Neural cell (in vitro differentiated cells): ENCODE measurements at regions not wholly inside any gene's neighbourhood (a gene's known extent, or its start where the extent isn't known, plus 50 kb on each side); places are given as distances from the start of the nearest gene placed in this dataset.
A peak's percentile ranks its signal among the peaks of the same experiment; 100 is the strongest.
"Not testable (repeated sequence)": the region's sequence is repeated elsewhere in the genome, so short reads cannot be mapped to it uniquely, and the experiment has no call there.

Experiments used
- H2AFZ ChIP-seq: fragments of 200-600, 300-800 bp; sonication (generic), shearing (Covaris generic); 2 replicates; pipeline ENCODE4 v1.6.0; 2014; ENCODE audit warnings: low read depth, mild to moderate bottlenecking, antibody characterized with exemption, low read length, moderate library complexity
- H3F3A ChIP-seq: fragments of 200-600 bp; shearing (Covaris generic); 2 replicates; pipeline ENCODE4 v1.6.1; 2016; ENCODE audit warnings: mild to moderate bottlenecking, moderate library complexity, mixed read lengths, antibody characterized with exemption, low read length; ENCODE audit not compliant: insufficient read depth, poor library complexity, severe bottlenecking
- H3K27ac ChIP-seq: fragments of 200-600, 300-800 bp; sonication (generic), shearing (Covaris generic); 2 replicates; pipeline ENCODE4 v1.5.1; 2014; ENCODE audit warnings: mild to moderate bottlenecking, low read length, moderate library complexity
- H3K27me3 ChIP-seq: fragments of 300-800, 200-600 bp; sonication (generic), shearing (Covaris generic); 2 replicates; pipeline ENCODE4 v1.6.0; 2014; ENCODE audit warnings: mild to moderate bottlenecking, low read depth, low read length, moderate library complexity; ENCODE audit not compliant: insufficient read depth
- H3K36me3 ChIP-seq: fragments of 300-800, 200-600 bp; sonication (generic), shearing (Covaris generic); 2 replicates; pipeline ENCODE4 v1.5.1; 2014; ENCODE audit warnings: mild to moderate bottlenecking, antibody characterized with exemption, low read length, moderate library complexity; ENCODE audit not compliant: insufficient read depth
- H3K4me2 ChIP-seq: fragments of 300-800, 200-600 bp; sonication (generic), shearing (Covaris generic); 2 replicates; pipeline ENCODE4 v1.6.0; 2014; ENCODE audit warnings: mild to moderate bottlenecking, low read length
- H3K4me3 ChIP-seq: fragments of 300-800, 200-600 bp; sonication (generic), shearing (Covaris generic); 2 replicates; pipeline ENCODE4 v1.5.1; 2014; ENCODE audit warnings: mild to moderate bottlenecking, low read length, moderate library complexity
- H3K79me2 ChIP-seq: fragments of 200-600 bp; shearing (Covaris generic); replicated peaks from 2 replicates; pipeline ENCODE4 v1.6.0; 2014; ENCODE audit warnings: mild to moderate bottlenecking, low read length, moderate library complexity; ENCODE audit not compliant: insufficient read depth
- H3K9ac ChIP-seq: fragments of 300-800, 200-600 bp; sonication (generic), shearing (Covaris generic); 2 replicates; pipeline ENCODE4 v1.6.1; 2016; ENCODE audit warnings: mild to moderate bottlenecking, low read length, mixed read lengths
- H3K9me2 ChIP-seq: fragments of 200-600 bp; shearing (Covaris generic); 2 replicates; pipeline ENCODE4 v1.6.1; 2016; ENCODE audit warnings: mild to moderate bottlenecking, low read length, mixed read lengths; ENCODE audit not compliant: insufficient read depth
- H3K9me3 ChIP-seq: fragments of 200-600, 300-800 bp; sonication (generic), shearing (Covaris generic); 2 replicates; pipeline ENCODE4 v1.6.1; 2016; ENCODE audit warnings: mild to moderate bottlenecking, mixed run types, low read length, moderate library complexity, mixed read lengths
- H4K20me1 ChIP-seq: fragments of 200-600 bp; shearing (Covaris generic); 2 replicates; pipeline ENCODE4 v1.6.1; 2016; ENCODE audit warnings: mild to moderate bottlenecking, mixed run types; ENCODE audit not compliant: insufficient read depth
- EP300 ChIP-seq: fragments of 450-650 bp; conservative IDR thresholded peaks from 2 replicates; pipeline ENCODE4 v1.6.1; 2014; ENCODE audit warnings: antibody characterized with exemption, mild to moderate bottlenecking, moderate library complexity; ENCODE audit not compliant: poor library complexity, severe bottlenecking
- EZH2 ChIP-seq: fragments of 200-600, 300-800 bp; shearing (Covaris generic), sonication (generic); IDR thresholded peaks from 2 replicates; pipeline ENCODE4 v1.6.1; 2014; ENCODE audit warnings: antibody characterized with exemption, low read length, borderline replicate concordance, mild to moderate bottlenecking; ENCODE audit not compliant: insufficient read depth, poor library complexity, severe bottlenecking
- MXI1 ChIP-seq: fragments of 450-650 bp; conservative IDR thresholded peaks from 2 replicates; pipeline ENCODE4 v1.6.1; 2014; ENCODE audit warnings: antibody characterized with exemption, mild to moderate bottlenecking; ENCODE audit not compliant: poor library complexity, severe bottlenecking
- POLR2AphosphoS5 ChIP-seq: IDR thresholded peaks from 2 replicates; pipeline ENCODE4 v1.6.1; 2012
- RAD21 ChIP-seq: fragments of 450-650 bp; conservative IDR thresholded peaks from 2 replicates; pipeline ENCODE4 v1.6.1; 2014; ENCODE audit warnings: antibody characterized with exemption, mild to moderate bottlenecking, moderate library complexity
- REST ChIP-seq: IDR thresholded peaks from 2 replicates; pipeline ENCODE4 v1.6.1; 2012; ENCODE audit warnings: borderline replicate concordance
- SMC3 ChIP-seq: fragments of 450-650 bp; conservative IDR thresholded peaks from 2 replicates; pipeline ENCODE4 v1.6.1; 2014; ENCODE audit warnings: antibody characterized with exemption, mild to moderate bottlenecking, moderate library complexity; ENCODE audit not compliant: poor library complexity
- TAF1 ChIP-seq: IDR thresholded peaks from 2 replicates; pipeline ENCODE4 v1.6.1; 2012; ENCODE audit warnings: low read depth
- TF ChIP-seq, protein P1 (sequence below): fragments of 450-650 bp; IDR thresholded peaks from 2 replicates; pipeline ENCODE4 v1.5.1; 2014; ENCODE audit warnings: antibody characterized with exemption, mild to moderate bottlenecking, moderate library complexity; ENCODE audit not compliant: poor library complexity, severe bottlenecking

DNA sequence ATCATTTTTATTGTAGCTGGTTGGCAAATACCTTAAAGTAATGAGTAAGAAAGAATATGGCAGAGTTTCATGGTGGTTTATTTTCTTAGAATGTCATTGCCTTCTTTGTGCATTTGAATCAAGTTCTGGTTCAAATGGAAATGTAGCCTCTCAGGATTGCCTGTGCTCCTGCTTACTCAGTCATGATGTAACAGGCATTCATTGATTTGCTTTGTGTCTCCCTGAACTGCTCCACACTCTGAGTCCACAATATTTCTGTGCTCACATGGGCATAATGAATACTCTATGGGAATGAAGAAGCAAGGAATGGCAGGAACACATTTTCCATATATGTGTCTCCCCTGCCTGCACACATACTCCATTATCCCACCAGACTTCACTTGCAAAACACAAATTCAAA, 1143.8 kb downstream of the KHDRBS2 start:
- not testable (repeated sequence) for H3K4me2 ChIP-seq, H3K36me3 ChIP-seq, H2AFZ ChIP-seq

GRCh38 chr6:61134028-61134427, 1152.0 kb downstream of the KHDRBS2 start:
- H3K4me3 ChIP-seq = no peak overlapping the region
- no peak overlapping the region for H2AFZ ChIP-seq
- H3K27me3 ChIP-seq = no peaks in the 10 kb centered on the region
- no peaks in the 10 kb centered on the region for H4K20me1 ChIP-seq
- H3F3A ChIP-seq = no peaks in the 10 kb centered on the region
- H3K36me3 ChIP-seq = no peaks in the 10 kb centered on the region
- no peaks in the 10 kb centered on the region for H3K9me3 ChIP-seq
- no peak overlapping the region for H3K9ac ChIP-seq
- no peak overlapping the region for H3K4me2 ChIP-seq
- H3K27ac ChIP-seq = no peak overlapping the region
- no peaks in the 10 kb centered on the region for H3K9me2 ChIP-seq
- no peaks in the 10 kb centered on the region for H3K79me2 ChIP-seq
- no peak for TF ChIP-seq RAD21
- no peak for TF ChIP-seq TAF1
- no peak for TF ChIP-seq MXI1
- no peak for TF ChIP-seq POLR2AphosphoS5
- TF ChIP-seq SMC3 = no peak
- TF ChIP-seq, protein P1, sequence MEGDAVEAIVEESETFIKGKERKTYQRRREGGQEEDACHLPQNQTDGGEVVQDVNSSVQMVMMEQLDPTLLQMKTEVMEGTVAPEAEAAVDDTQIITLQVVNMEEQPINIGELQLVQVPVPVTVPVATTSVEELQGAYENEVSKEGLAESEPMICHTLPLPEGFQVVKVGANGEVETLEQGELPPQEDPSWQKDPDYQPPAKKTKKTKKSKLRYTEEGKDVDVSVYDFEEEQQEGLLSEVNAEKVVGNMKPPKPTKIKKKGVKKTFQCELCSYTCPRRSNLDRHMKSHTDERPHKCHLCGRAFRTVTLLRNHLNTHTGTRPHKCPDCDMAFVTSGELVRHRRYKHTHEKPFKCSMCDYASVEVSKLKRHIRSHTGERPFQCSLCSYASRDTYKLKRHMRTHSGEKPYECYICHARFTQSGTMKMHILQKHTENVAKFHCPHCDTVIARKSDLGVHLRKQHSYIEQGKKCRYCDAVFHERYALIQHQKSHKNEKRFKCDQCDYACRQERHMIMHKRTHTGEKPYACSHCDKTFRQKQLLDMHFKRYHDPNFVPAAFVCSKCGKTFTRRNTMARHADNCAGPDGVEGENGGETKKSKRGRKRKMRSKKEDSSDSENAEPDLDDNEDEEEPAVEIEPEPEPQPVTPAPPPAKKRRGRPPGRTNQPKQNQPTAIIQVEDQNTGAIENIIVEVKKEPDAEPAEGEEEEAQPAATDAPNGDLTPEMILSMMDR = no peak
- no peak for TF ChIP-seq REST
- TF ChIP-seq EP300 = no peak
- TF ChIP-seq EZH2 = no peak

More for the DNA sequence above, 1143.8 kb downstream of the KHDRBS2 start:
- not testable (repeated sequence) for H4K20me1 ChIP-seq, H3F3A ChIP-seq, H3K9me3 ChIP-seq, H3K27me3 ChIP-seq, H3K9me2 ChIP-seq, H3K27ac ChIP-seq, H3K79me2 ChIP-seq, H3K4me3 ChIP-seq, H3K9ac ChIP-seq

DNA sequence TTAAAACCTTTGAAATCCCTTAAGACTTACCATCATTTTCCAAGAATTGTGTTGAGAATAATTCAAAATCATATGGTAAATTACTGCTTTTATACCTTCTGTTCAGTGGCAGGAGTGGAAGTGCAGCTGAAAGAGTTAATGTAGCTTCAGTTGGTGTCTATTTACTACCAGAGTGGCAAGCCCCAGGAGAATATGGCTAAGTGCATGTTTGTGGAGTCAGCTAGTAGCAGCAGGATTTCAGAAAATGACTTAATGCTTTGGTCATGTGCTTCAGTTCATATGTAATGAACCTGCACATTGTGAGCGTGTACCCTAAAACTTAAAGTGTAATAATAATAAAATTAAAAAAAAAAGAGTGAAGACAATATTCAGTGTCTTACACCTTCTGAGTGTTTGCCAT, 1171.8 kb downstream of the KHDRBS2 start:
- not testable (repeated sequence) for H2AFZ ChIP-seq, H3K9ac ChIP-seq, H3K27me3 ChIP-seq, H3K4me3 ChIP-seq, H3K9me3 ChIP-seq, H4K20me1 ChIP-seq, H3K79me2 ChIP-seq, H3K4me2 ChIP-seq, H3F3A ChIP-seq, H3K9me2 ChIP-seq, H3K36me3 ChIP-seq
- peak; percentile 79 for TF ChIP-seq POLR2AphosphoS5
- H3K27ac ChIP-seq = peak overlapping the region; percentile 43

DNA sequence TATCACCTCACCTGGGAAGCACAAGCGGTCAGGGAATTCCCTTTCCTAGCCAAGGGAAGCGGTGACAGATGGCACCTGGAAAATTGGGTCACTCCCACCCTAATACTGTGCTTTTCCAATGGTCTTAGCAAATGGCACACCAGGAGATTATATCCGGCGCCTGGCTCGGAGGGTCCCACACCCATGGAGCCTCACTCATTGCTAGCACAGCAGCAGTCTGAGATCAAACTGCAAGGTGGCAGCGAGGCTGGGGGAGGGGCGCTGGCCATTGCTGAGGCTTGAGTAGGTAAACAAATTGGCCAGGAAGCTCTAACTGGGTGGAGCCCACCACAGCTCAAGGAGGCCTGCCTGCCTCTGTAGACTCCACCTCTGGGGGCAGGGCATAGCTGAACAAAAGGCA, 1178.1 kb downstream of the KHDRBS2 start:
- H3K9ac ChIP-seq, H3K4me3 ChIP-seq, H3K9me3 ChIP-seq, H4K20me1 ChIP-seq, H3K27me3 ChIP-seq, H3F3A ChIP-seq, H3K4me2 ChIP-seq, H3K36me3 ChIP-seq, H2AFZ ChIP-seq, H3K27ac ChIP-seq, H3K9me2 ChIP-seq, H3K79me2 ChIP-seq: not testable (repeated sequence)

DNA sequence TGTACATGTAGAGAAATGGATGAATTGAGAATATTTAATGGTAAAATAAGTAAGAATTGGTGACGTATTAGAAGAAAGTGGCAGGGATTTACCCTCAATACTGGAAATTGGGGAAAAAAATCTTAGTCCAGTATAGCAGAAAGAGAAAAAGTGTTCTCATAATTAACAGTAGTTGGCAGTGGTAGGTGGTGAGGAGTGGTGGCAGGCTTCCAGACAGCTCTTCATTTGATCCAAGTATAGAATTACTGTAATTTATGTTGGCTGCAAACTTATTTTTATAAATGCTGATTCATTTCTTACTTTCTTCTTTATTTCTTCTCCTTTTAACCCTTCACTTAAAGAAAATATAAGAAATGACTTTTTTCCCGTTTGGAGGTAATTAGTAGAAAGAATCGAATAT, 1182.4 kb downstream of the KHDRBS2 start:
- H3K36me3 ChIP-seq, H3K9ac ChIP-seq, H3K79me2 ChIP-seq, H3K9me2 ChIP-seq, H3F3A ChIP-seq, H4K20me1 ChIP-seq, H3K27me3 ChIP-seq, H3K9me3 ChIP-seq, H3K27ac ChIP-seq, H3K4me2 ChIP-seq, H3K4me3 ChIP-seq, H2AFZ ChIP-seq: not testable (repeated sequence)
